ENCODE measurements at regions not wholly inside any gene's neighbourhood (a gene's known extent, or its start where the extent isn't known, plus 50 kb on each side); places are given as distances from the start of the nearest gene placed in this dataset. TPM values are rescaled to one million over a fixed set of nuclear protein-coding genes. Genes with fewer than 3 reads are reported as not detected.

DNA sequence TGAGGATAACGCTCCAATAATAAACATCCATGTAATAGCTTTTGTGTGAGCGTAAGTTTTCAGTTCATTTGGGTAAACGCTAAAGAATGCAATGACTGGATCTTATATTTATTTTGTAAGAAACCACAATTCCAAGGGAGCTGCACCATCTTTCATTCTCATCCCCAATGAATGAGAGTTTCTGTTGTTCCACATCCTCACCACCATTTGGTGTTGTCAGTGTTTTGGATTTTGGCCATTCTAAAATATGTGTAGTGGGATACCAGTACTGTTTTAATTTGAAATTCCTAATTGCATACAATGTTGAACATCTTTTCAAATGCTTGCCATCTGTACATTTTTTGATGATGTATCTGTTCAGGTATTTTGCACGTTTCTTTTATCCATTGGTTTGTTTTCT lies 50.9 kb upstream of the SEMA3D start (continued):
- TF ChIP-seq SIRT6 (IDR thresholded peaks at IDR 0.05; ENCODE audit: low read length) (no peak), SUZ12 (IDR thresholded peaks at IDR 0.05; ENCODE audit: low read length) (no peak)
- TF ChIP-seq, protein P1, sequence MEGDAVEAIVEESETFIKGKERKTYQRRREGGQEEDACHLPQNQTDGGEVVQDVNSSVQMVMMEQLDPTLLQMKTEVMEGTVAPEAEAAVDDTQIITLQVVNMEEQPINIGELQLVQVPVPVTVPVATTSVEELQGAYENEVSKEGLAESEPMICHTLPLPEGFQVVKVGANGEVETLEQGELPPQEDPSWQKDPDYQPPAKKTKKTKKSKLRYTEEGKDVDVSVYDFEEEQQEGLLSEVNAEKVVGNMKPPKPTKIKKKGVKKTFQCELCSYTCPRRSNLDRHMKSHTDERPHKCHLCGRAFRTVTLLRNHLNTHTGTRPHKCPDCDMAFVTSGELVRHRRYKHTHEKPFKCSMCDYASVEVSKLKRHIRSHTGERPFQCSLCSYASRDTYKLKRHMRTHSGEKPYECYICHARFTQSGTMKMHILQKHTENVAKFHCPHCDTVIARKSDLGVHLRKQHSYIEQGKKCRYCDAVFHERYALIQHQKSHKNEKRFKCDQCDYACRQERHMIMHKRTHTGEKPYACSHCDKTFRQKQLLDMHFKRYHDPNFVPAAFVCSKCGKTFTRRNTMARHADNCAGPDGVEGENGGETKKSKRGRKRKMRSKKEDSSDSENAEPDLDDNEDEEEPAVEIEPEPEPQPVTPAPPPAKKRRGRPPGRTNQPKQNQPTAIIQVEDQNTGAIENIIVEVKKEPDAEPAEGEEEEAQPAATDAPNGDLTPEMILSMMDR (IDR thresholded peaks at IDR 0.05; ENCODE audit: control extremely low read depth in 1 of 3, insufficient read depth in 1 of 3, low read depth in 1 of 3, low read length in 3 of 3): no peak

Small RNAs in the stretch of these regions (small RNA-seq; reads per million reads assigned to genes)
- gene DYNLL1P7 (ENCODE audit: insufficient read depth): not detected

Data from H1 (cell line).